AML-193 (cell line): ENCODE measurements at regions not wholly inside any gene's neighbourhood (a gene's known extent, or its start where the extent isn't known, plus 50 kb on each side); places are given as distances from the start of the nearest gene placed in this dataset.
"Not testable (repeated sequence)": the region's sequence is repeated elsewhere in the genome, so short reads cannot be mapped to it uniquely, and the experiment has no call there.

Source experiments
- DNase-seq, 2 experiments: peaks; one replicate each; lab custom pipeline; 2025; lab: John Stamatoyannopoulos, UW

DNA sequence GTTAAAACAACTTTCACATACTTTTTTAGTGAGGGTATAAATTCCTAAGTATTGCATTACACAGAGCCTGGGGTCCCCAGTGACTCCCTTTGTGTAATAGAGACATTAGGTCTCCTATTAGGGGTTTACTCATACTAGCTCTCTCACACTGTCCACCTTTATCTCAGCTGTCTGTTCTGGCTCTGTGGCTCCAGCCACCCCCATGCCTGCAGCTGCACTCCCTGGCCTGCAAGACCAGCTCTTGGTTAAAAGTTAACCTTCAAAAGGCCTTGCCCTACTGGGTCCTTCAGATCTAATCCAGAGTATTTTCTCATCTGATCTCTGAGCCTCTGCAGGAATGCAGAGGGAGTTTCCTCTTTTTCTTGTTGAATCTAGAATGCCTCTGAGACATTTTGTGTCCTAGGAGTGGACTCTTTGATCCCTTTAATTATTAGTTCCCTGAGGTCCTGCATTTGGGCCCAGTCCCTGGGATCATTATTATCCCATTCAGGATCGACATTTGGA is 280.9 kb downstream of the PYDC2 start:
- DNase-seq, result not testable (repeated sequence)

DNA sequence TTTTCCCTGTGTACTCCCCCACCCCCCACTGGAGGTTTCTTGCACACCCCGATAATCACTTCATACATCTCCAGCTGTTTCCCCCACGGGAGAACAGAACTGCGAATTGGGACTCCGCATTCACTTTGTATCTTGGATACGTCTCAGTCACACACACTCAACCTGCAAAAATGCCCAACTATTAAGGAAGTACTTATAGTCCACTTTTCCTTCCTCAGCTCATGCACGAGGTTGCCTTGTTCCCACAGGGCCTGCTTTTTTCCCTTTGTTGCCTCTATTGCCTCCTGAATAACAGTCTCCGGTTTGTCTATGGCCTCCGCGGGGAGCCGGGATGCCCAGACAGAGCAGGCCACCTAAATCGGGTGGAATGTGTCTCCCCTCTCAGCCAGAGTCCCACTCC is 282.3 kb downstream of the PYDC2 start:
- no peak for DNase-seq

DNA sequence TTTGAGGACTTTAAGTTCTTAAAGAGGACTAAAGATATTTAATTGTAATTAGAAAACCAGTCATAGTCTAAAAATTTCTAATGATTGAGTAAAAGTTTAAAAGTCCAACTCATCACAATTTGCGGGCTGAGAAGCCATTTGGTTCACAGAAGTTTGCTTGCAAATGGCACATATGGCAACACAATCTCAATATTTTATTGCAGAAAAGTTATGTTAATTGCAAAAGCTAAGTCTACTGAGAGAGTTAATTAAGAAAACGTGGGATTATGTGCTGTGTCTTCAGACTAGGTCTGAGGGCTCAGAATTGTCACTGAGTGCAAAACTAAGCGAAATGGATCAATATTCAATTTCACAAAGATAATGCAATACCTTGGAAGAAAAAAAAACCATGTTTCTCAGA is 289.7 kb downstream of the PYDC2 start:
- DNase-seq, result no peak

- DNase-seq, result no peak
Observed at GRCh38 chr3:191753196-191753595, 292.2 kb downstream of the PYDC2 start.

GRCh38 chr3:191761906-191762305 is 300.9 kb downstream of the PYDC2 start:
- DNase-seq, result no peak

GRCh38 chr3:191762323-191762960 is 301.5 kb downstream of the PYDC2 start:
- DNase-seq, result no peak

GRCh38 chr3:191768421-191768820 is 307.5 kb downstream of the PYDC2 start:
- DNase-seq, result no peak

DNA sequence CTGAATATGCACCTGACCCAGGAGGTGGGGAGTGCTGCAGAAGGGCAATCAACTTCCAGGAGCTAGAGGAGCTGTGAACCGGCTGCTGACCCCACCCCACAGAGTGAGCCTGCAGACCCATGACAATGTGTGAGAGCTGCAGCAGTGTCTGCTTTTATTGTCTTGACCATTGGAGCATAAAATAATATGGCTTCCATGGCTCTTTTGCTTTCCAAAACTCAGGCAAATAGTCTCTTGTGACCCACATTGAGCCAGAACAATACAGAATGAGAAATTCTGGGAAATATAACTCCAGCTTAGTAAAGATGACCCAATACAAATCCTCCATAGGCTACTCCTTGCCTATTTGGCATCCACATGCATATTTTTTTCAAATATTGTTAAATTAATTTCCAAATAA is 309.6 kb downstream of the PYDC2 start:
- DNase-seq, result no peak

DNA sequence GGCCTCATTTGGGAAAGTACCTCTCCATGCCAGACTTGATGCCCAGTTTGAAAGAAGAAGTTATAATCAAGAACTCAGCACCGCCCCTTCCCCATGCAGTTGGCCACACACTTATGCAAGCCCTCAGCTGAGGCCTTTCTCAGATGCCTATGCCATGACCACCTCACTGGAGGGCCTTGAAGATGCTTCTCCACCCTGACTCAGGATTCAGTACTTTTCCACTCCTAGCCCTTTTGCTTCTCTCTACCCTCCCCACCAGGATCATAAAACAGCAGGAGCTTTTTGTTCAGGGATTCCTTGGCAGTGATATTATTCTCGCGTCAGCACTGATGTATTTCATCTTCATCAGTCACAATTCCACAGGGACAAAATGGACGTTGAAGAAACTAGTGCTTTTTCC is 313.5 kb downstream of the PYDC2 start:
- no peak for DNase-seq

DNA sequence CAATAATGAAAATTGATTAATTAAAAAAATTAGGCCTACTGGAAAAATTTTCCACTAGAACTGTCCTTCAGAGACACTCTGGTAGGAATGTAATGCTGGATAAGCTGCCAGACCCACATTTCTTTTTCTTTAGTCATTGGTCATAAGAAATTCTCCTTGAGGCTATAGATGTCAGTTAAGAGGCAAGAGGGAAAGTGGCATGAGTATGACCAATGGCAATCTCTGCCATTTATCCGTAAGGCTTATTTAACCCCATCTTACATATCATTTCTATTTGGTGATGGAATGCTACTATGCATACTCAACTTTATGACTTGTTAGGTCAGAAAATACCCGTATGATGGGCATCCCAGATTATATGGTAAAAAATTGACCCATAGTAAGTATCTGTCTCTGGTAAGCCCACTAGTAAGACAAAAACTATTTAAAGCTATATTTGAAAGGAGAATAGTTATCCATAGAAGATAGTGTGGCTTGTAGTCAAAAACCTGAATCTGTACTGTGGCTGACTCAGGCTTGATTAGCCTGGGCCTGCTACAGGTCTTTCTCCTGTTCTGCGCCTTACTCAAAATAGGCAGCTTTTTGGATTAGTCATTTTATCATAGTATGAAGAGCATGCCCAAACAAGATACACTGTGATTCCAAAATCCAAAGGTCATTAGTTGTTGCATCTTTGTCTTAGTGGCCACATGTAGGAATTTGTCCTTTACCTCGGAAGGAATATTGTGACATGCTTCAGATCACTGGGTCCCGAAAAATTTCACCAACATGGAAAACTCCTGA is 314.7 kb downstream of the PYDC2 start:
- no peak for DNase-seq

- no peak for DNase-seq
Observed at GRCh38 chr3:191781044-191781443, 320.1 kb downstream of the PYDC2 start.

- no peak for DNase-seq
Observed at GRCh38 chr3:191783024-191783423, 322.1 kb downstream of the PYDC2 start.

GRCh38 chr3:191790934-191791333 is 330.0 kb downstream of the PYDC2 start:
- DNase-seq, result no peak

DNA sequence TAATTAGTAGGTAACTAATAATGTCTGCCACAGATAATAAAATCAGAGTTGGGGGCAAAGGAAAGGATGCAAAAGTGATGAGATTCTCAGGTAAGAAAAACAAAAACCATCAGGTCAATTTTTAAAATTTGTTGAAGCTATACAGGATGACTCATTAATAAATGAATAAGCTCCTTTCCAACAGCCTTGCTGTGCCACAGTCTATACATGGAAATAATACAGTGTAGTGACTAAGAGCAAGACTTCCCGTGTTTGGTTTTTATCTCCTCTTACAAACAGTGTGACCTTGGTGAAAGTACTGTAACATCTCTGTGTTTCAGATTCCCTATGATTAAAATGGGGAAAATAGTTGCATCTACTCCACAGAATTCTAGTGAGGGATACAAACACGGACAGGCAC is 331.6 kb downstream of the PYDC2 start:
- DNase-seq, result no peak

DNA sequence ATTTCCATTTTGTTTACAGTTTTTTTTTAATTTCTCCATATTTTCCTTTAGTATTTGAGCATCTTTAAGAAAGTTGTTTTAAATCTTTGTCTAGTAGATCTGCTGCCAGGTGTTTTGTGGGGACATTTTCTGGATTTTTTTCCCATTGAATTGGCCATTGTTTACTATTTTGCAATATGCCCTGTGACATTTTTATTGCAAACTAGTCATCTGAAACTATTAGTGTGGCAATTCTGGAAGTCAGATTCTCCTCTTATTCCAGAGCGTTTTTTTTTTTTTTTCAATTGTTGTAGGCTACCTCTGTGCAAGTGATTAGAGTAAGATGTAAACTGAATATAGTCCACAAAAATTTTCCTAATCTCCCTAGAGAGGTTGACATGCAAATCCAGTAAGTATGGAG is 334.2 kb downstream of the PYDC2 start:
- DNase-seq, result no peak

DNA sequence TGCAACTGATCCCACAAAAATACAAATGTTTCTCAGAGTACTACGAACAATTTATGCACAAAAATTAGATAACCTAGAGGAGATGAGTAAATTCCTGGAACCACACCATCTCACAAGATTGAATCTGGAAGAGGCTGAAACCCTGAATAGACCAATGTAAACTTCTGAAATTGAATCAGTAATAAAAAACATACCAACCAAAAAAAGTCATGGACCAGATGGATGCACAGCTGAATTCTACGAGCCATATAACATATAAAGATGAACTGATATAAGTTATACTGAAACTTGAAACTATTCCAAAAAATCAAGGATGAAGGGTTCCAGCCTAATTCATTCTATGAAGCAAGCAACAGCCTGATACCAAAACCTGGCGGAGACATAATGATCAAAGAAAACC is 336.3 kb downstream of the PYDC2 start:
- DNase-seq, result no peak

DNA sequence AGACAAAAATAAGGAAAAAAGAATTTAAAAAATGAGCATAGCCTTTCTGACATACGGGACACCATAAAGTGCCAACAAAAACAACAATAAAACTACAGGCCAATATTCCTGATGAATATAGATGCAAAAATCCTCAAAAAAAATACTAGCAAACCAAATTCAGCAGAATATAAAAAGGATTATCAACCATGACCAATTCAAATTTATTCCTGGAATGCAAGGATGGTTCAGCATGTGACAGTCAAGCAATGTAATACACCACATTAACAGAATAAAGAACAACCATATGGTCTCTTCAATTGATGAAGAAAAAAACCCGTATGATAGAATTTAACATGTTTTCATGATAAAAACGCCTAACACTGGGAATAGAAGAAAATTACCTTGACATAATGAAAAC is 341.7 kb downstream of the PYDC2 start:
- DNase-seq, result no peak

GRCh38 chr3:191804935-191805334 is 344.0 kb downstream of the PYDC2 start:
- no peak for DNase-seq

GRCh38 chr3:191808073-191808472 is 347.1 kb downstream of the PYDC2 start:
- DNase-seq, result no peak

GRCh38 chr3:191809326-191809949 is 348.5 kb downstream of the PYDC2 start:
- DNase-seq, result no peak

DNA sequence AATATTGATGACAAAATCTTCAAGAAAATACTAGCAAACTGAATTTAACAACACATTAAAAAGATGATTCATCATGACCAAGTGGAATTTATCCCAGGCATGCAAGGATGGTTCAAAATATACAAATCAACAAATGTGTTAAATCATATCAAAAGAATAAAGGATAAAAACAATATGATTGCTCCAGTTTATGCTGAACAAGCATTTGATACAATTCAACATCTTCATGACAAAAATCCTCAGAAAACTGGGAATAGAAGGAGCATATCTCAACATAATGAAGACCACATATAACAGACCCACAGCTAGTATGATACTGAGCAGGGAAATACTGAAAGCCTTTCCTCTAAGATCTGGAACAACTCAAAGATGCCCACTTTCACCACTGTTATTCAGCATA is 352.3 kb downstream of the PYDC2 start:
- no peak for DNase-seq

- no peak for DNase-seq
Observed at GRCh38 chr3:191848818-191849217, 387.9 kb downstream of the PYDC2 start.

- no peak for DNase-seq
Observed at GRCh38 chr3:191859531-191859930, 398.6 kb downstream of the PYDC2 start.
